ENCODE measurements at regions not wholly inside any gene's neighbourhood (a gene's known extent, or its start where the extent isn't known, plus 50 kb on each side); places are given as distances from the start of the nearest gene placed in this dataset.

GRCh38 chr2:226447338-226448300 lies 352.0 kb downstream of the IRS1 start:
- H3K27ac ChIP-seq = no peak overlapping the region
- TF ChIP-seq, protein P1, sequence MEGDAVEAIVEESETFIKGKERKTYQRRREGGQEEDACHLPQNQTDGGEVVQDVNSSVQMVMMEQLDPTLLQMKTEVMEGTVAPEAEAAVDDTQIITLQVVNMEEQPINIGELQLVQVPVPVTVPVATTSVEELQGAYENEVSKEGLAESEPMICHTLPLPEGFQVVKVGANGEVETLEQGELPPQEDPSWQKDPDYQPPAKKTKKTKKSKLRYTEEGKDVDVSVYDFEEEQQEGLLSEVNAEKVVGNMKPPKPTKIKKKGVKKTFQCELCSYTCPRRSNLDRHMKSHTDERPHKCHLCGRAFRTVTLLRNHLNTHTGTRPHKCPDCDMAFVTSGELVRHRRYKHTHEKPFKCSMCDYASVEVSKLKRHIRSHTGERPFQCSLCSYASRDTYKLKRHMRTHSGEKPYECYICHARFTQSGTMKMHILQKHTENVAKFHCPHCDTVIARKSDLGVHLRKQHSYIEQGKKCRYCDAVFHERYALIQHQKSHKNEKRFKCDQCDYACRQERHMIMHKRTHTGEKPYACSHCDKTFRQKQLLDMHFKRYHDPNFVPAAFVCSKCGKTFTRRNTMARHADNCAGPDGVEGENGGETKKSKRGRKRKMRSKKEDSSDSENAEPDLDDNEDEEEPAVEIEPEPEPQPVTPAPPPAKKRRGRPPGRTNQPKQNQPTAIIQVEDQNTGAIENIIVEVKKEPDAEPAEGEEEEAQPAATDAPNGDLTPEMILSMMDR (conservative IDR thresholded peaks at IDR 0.05) = no peak

DNA sequence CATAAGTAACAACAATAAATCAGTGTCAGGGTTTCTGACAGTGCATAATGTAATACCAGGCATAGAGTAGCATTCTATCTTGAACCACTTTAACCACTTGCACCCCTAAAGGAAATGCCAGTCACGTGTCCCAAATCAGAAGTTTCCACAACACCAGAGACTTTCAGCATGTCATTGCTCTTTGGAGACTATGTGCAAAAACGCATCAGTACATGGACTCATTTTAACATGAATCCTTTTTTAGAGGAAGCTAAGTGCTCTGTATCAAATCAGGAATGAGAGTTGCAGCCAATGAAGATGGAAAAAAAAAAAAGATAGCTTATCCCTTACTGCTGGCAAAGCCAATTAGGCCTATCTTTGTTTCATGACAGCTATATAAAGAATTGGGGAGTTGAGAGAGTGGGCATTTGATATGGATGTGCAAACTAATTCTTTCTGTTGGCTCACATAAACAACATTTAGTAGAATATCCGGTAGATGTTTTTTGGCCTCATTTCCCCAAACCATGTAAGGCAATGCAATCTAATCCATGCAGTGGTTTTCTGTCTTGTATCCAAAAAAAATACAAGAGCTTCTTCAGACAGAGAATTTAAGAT lies 353.1 kb downstream of the IRS1 start:
- TF ChIP-seq, protein P1 (conservative IDR thresholded peaks at IDR 0.05) = no peak
- H3K27ac ChIP-seq = no peak overlapping the region

GRCh38 chr2:226445216-226445861 lies 354.3 kb downstream of the IRS1 start:
- TF ChIP-seq, protein P1 (conservative IDR thresholded peaks at IDR 0.05) = no peak
- no peak overlapping the region for H3K27ac ChIP-seq

DNA sequence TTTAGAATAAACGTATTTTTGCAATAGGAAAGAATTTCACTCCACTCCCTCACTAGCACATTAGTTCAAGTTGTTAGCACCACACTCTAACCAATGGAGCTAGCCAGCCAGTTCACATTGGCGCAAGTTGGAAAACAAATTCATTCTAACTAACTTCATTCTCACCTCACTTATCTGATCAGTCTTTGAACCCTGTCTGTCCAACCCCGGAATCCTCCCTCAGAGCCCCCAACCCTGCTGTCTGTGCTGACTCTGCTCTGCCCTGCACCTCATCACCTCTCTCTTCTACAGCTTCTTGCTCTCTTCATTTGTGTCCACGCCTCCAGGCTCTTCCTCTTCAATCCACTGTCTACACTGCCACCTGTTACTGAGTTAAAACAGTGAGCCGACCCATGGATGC lies 356.5 kb downstream of the IRS1 start:
- TF ChIP-seq, protein P1 (conservative IDR thresholded peaks at IDR 0.05) = no peak
- no peak overlapping the region for H3K27ac ChIP-seq

DNA sequence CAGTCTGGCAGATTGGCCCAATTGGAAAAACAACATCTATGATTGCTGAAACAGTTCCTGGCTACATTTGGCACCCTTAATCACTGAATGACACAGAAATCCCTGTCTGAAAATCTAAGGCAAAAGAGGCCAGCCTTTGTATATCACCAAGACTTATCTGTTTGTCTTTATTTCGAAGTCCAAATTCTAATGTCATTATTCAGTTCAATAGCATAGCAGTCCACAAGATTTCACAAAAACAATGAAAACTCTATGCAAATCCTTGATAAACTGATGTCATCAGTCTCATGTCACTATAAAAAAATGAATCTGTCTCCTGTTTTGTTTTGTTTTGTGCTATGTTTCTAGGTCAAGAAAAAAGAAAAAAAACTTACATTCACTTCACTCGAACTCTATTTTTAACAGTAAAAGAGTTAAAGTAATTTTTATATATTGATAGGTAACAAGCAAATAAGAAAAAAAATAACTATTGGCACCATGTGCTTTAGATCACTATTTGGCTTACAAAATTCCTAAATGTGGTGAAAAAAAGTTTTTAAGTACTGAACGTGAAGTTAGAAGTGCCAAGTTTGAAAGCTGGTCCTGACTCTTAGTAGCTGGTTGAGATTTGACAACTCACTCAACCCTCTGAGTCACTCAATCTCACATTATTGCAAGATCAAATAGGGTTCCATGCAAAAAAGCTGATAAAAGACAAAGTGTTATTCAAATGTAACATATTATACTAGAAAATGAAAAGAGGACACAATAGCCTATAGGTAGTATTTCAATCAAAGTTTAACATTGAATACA lies 359.3 kb downstream of the IRS1 start:
- no peak overlapping the region for H3K27ac ChIP-seq
- TF ChIP-seq, protein P1 (conservative IDR thresholded peaks at IDR 0.05) = no peak

GRCh38 chr2:226439337-226439736 lies 360.3 kb downstream of the IRS1 start:
- H3K27ac ChIP-seq = no peak overlapping the region
- TF ChIP-seq, protein P1 (conservative IDR thresholded peaks at IDR 0.05) = 0 out of 2 replicates have a peak, but pooled peaks have one; percentile 11

All from VCaP (cell line).